ENCODE measurements at regions not wholly inside any gene's neighbourhood (a gene's known extent, or its start where the extent isn't known, plus 50 kb on each side); places are given as distances from the start of the nearest gene placed in this dataset.
A peak's percentile ranks its signal among the peaks of the same experiment; 100 is the strongest.

DNA sequence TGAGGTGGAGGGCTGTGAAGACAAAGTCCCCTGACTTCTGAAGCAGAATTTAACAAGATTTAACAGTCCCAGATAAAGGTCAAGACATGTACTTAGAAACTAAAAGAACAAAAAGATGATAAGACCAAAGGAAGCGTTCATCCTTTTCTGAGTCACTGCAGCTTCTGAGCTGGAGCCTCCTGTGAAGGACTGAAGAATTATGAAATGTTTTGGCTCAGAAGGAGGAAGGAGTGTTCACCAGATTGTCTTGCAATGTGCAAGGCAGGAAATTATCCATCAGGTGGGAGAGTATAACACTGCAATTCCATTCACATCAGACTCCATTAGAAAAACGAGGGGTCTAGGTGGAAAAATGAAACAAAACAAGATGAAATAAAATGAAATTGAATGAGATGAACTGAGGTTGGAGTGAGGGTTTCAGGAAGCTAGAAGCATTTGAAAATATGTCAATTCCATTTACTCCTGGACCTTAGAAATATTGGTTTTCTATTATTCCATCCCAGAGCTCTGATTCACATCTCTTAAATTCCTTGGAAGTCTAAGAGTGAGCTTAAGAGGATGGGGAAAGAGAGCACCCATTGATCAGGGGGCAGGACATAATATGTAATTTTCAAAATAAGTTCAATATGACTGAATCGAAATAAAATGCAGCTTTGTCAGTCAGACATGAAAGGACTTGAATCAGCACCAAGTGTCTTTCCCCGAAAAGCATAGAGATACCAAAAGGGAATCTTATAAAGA is 186.1 kb upstream of the LNX1 start:
- Histone ChIP-seq H2AFZ (ENCODE audit: low read depth) (peak overlapping the region; percentile 55; the same call in 1 of the 2 replicates), H3F3A (replicated peaks; ENCODE audit: insufficient read depth) (peaks cover 7% of the 10 kb centered on the region), H3K79me2 (ENCODE audit: insufficient read depth) (no peaks in the 10 kb centered on the region), H3K9me3 (no peaks in the 10 kb centered on the region), H3K27ac (ENCODE audit: low read depth in 2 of 2, low read length in 1 of 2) (peak overlapping the region in 1 of 2 experiments; percentile 16; a peak in 2 of 4 replicates), H3K36me3 (replicated peaks in 1 of 2; ENCODE audit: control insufficient read depth in 1 of 2, insufficient read depth in 2 of 2, low read length in 1 of 2) (no peaks in the 10 kb centered on the region), H3K4me3 (ENCODE audit: low read depth in 2 of 2, low read length in 1 of 2) (no peak overlapping the region), H3K4me1 (ENCODE audit: control insufficient read depth in 1 of 2, insufficient read depth in 2 of 2, low read depth in 1 of 2, low read length in 1 of 2) (peaks cover 0 to 3% of the 10 kb centered on the region in 2 experiments; a peak in 3 of 4 replicates), H3K27me3 (ENCODE audit: insufficient read depth) (no peaks in the 10 kb centered on the region), H3K9ac (no peak overlapping the region), H4K20me1 (ENCODE audit: insufficient read depth) (no peaks in the 10 kb centered on the region), H3K4me2 (0 out of 2 replicates have a peak overlapping the region, but pooled peaks have one; percentile 9), H3K9me2 (no peaks in the 10 kb centered on the region)
- no peak for DNase-seq
- WGBS (ENCODE audit: low lambda C conversion rate) = 50% methylated on average over 4 of the region's 4 CpGs
- POLR2A ChIA-PET = no interaction called here
- CTCF ChIA-PET = interaction anchor here (0.8 to 0.9 kb wide), 2 partner anchors 222 to 440 kb away, joined by 3 read pairs; no protein-coding TSS in a partner anchor
- TF ChIP-seq SIN3A (IDR thresholded peaks at IDR 0.05; ENCODE audit: borderline replicate concordance, low read depth, low read length) (no peak), TAF1 (IDR thresholded peaks at IDR 0.05; ENCODE audit: borderline replicate concordance, low read depth, low read length) (no peak), RXRA (IDR thresholded peaks at IDR 0.05; ENCODE audit: borderline replicate concordance, low read depth) (no peak), EP300 (IDR thresholded peaks at IDR 0.05; ENCODE audit: borderline replicate concordance in 1 of 2, low read depth in 1 of 2, low read length in 1 of 2) (no peak), GATA2 (CRISPR knock-in tag; IDR thresholded peaks at IDR 0.05) (no peak), EZH2phosphoT487 (IDR thresholded peaks at IDR 0.05; ENCODE audit: borderline replicate concordance, low read depth) (no peak), POLR2AphosphoS5 (IDR thresholded peaks at IDR 0.05; ENCODE audit: low read depth, low read length) (no peak), TCF12 (IDR thresholded peaks at IDR 0.05) (peak; percentile 72), CHD2 (IDR thresholded peaks at IDR 0.05; ENCODE audit: low read length, partially characterized antibody) (no peak), SMC3 (IDR thresholded peaks at IDR 0.05; ENCODE audit: low read depth, low read length) (no peak), FOSL2 (IDR thresholded peaks at IDR 0.05; ENCODE audit: borderline replicate concordance, low read depth) (peak; percentile 43; the same call in 1 of the 2 replicates), GABPA (IDR thresholded peaks at IDR 0.05; ENCODE audit: low read depth) (no peak), ELF1 (IDR thresholded peaks at IDR 0.05) (no peak), MXI1 (IDR thresholded peaks at IDR 0.05; ENCODE audit: low read depth, low read length) (no peak), TEAD4 (IDR thresholded peaks at IDR 0.05; ENCODE audit: borderline replicate concordance, insufficient read depth) (no peak), FOXJ3 (CRISPR knock-in tag; IDR thresholded peaks at IDR 0.05) (no peak), FOXM1 (IDR thresholded peaks at IDR 0.05; ENCODE audit: low read depth) (no peak)
- TF ChIP-seq, protein P1, sequence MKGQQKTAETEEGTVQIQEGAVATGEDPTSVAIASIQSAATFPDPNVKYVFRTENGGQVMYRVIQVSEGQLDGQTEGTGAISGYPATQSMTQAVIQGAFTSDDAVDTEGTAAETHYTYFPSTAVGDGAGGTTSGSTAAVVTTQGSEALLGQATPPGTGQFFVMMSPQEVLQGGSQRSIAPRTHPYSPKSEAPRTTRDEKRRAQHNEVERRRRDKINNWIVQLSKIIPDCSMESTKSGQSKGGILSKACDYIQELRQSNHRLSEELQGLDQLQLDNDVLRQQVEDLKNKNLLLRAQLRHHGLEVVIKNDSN (IDR thresholded peaks at IDR 0.05; ENCODE audit: borderline replicate concordance, low read depth) = no peak
- TF ChIP-seq, protein P2, sequence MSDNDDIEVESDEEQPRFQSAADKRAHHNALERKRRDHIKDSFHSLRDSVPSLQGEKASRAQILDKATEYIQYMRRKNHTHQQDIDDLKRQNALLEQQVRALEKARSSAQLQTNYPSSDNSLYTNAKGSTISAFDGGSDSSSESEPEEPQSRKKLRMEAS (IDR thresholded peaks at IDR 0.05; ENCODE audit: low read depth) = no peak
- TF ChIP-seq, protein P3, sequence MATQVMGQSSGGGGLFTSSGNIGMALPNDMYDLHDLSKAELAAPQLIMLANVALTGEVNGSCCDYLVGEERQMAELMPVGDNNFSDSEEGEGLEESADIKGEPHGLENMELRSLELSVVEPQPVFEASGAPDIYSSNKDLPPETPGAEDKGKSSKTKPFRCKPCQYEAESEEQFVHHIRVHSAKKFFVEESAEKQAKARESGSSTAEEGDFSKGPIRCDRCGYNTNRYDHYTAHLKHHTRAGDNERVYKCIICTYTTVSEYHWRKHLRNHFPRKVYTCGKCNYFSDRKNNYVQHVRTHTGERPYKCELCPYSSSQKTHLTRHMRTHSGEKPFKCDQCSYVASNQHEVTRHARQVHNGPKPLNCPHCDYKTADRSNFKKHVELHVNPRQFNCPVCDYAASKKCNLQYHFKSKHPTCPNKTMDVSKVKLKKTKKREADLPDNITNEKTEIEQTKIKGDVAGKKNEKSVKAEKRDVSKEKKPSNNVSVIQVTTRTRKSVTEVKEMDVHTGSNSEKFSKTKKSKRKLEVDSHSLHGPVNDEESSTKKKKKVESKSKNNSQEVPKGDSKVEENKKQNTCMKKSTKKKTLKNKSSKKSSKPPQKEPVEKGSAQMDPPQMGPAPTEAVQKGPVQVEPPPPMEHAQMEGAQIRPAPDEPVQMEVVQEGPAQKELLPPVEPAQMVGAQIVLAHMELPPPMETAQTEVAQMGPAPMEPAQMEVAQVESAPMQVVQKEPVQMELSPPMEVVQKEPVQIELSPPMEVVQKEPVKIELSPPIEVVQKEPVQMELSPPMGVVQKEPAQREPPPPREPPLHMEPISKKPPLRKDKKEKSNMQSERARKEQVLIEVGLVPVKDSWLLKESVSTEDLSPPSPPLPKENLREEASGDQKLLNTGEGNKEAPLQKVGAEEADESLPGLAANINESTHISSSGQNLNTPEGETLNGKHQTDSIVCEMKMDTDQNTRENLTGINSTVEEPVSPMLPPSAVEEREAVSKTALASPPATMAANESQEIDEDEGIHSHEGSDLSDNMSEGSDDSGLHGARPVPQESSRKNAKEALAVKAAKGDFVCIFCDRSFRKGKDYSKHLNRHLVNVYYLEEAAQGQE (IDR thresholded peaks at IDR 0.05; ENCODE audit: low read depth, low read length) = no peak
- TF ChIP-seq, protein P4, sequence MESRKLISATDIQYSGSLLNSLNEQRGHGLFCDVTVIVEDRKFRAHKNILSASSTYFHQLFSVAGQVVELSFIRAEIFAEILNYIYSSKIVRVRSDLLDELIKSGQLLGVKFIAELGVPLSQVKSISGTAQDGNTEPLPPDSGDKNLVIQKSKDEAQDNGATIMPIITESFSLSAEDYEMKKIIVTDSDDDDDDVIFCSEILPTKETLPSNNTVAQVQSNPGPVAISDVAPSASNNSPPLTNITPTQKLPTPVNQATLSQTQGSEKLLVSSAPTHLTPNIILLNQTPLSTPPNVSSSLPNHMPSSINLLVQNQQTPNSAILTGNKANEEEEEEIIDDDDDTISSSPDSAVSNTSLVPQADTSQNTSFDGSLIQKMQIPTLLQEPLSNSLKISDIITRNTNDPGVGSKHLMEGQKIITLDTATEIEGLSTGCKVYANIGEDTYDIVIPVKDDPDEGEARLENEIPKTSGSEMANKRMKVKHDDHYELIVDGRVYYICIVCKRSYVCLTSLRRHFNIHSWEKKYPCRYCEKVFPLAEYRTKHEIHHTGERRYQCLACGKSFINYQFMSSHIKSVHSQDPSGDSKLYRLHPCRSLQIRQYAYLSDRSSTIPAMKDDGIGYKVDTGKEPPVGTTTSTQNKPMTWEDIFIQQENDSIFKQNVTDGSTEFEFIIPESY (IDR thresholded peaks at IDR 0.05; ENCODE audit: borderline replicate concordance, low read depth) = no peak
- TF ChIP-seq, protein P5, sequence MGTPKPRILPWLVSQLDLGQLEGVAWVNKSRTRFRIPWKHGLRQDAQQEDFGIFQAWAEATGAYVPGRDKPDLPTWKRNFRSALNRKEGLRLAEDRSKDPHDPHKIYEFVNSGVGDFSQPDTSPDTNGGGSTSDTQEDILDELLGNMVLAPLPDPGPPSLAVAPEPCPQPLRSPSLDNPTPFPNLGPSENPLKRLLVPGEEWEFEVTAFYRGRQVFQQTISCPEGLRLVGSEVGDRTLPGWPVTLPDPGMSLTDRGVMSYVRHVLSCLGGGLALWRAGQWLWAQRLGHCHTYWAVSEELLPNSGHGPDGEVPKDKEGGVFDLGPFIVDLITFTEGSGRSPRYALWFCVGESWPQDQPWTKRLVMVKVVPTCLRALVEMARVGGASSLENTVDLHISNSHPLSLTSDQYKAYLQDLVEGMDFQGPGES (IDR thresholded peaks at IDR 0.05; ENCODE audit: low read depth, low read length) = no peak
- TF ChIP-seq, protein P6, sequence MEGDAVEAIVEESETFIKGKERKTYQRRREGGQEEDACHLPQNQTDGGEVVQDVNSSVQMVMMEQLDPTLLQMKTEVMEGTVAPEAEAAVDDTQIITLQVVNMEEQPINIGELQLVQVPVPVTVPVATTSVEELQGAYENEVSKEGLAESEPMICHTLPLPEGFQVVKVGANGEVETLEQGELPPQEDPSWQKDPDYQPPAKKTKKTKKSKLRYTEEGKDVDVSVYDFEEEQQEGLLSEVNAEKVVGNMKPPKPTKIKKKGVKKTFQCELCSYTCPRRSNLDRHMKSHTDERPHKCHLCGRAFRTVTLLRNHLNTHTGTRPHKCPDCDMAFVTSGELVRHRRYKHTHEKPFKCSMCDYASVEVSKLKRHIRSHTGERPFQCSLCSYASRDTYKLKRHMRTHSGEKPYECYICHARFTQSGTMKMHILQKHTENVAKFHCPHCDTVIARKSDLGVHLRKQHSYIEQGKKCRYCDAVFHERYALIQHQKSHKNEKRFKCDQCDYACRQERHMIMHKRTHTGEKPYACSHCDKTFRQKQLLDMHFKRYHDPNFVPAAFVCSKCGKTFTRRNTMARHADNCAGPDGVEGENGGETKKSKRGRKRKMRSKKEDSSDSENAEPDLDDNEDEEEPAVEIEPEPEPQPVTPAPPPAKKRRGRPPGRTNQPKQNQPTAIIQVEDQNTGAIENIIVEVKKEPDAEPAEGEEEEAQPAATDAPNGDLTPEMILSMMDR (IDR thresholded peaks at IDR 0.05) = no peak
